BJ (cell line): ENCODE measurements at regions not wholly inside any gene's neighbourhood (a gene's known extent, or its start where the extent isn't known, plus 50 kb on each side); places are given as distances from the start of the nearest gene placed in this dataset.
"Not testable (repeated sequence)": the region's sequence is repeated elsewhere in the genome, so short reads cannot be mapped to it uniquely, and the experiment has no call there.

Source experiments
- CTCF ChIA-PET: fragments of 350-600 bp; formaldehyde crosslinking; extraction: SDS; loops from one replicate; lab custom pipeline; 2021; ENCODE audit warnings: antibody characterized with exemption, inconsistent platforms; lab: Yijun Ruan, JAX
- POLR2A ChIA-PET: fragments of 300-600 bp; sonication (Branson Sonifier 250); formaldehyde crosslinking; extraction: SDS; loops from one replicate; lab custom pipeline; 2021; ENCODE audit warnings: antibody characterized with exemption; lab: Charles Lee
- DNase-seq: peaks from one replicate; pipeline ENCODE4 v3.0.0-alpha.2; 2011; ENCODE audit warnings: low read depth
- H3K27me3 ChIP-seq: 2 replicates; pipeline ENCODE4 v1.6.0; 2011; ENCODE audit warnings: low read length; ENCODE audit not compliant: control insufficient read depth, insufficient read depth
- H3K36me3 ChIP-seq: 2 replicates; pipeline ENCODE4 v1.5.1; 2011; ENCODE audit warnings: low read length; ENCODE audit not compliant: control insufficient read depth, insufficient read depth
- H3K4me3 ChIP-seq: 2 replicates; pipeline ENCODE4 v1.5.1; 2011; ENCODE audit warnings: low read depth, mild to moderate bottlenecking, control low read depth, low read length

- DNase-seq, POLR2A ChIA-PET, CTCF ChIA-PET: not testable (repeated sequence)
These were observed 2827.0 kb downstream of the RPIA start for GRCh38 chr2:91518361-91518981.

GRCh38 chr2:91519359-91519758 is 2827.9 kb downstream of the RPIA start:
- H3K36me3 ChIP-seq, H3K4me3 ChIP-seq, H3K27me3 ChIP-seq, POLR2A ChIA-PET, CTCF ChIA-PET, DNase-seq: not testable (repeated sequence)

More at GRCh38 chr2:91518361-91518981, 2827.0 kb downstream of the RPIA start:
- not testable (repeated sequence) for H3K36me3 ChIP-seq, H3K27me3 ChIP-seq, H3K4me3 ChIP-seq

GRCh38 chr2:91519914-91520313 is 2828.4 kb downstream of the RPIA start:
- H3K4me3 ChIP-seq, POLR2A ChIA-PET, CTCF ChIA-PET, H3K36me3 ChIP-seq, DNase-seq, H3K27me3 ChIP-seq: not testable (repeated sequence)

GRCh38 chr2:91520523-91520922 is 2829.1 kb downstream of the RPIA start:
- CTCF ChIA-PET, H3K36me3 ChIP-seq, H3K4me3 ChIP-seq, POLR2A ChIA-PET, DNase-seq, H3K27me3 ChIP-seq: not testable (repeated sequence)

- H3K27me3 ChIP-seq, H3K4me3 ChIP-seq, CTCF ChIA-PET, H3K36me3 ChIP-seq, POLR2A ChIA-PET, DNase-seq: not testable (repeated sequence)
These were observed 2829.6 kb downstream of the RPIA start for GRCh38 chr2:91520972-91521535.

- H3K27me3 ChIP-seq, POLR2A ChIA-PET, CTCF ChIA-PET, DNase-seq, H3K4me3 ChIP-seq, H3K36me3 ChIP-seq: not testable (repeated sequence)
These were observed 2830.5 kb downstream of the RPIA start for GRCh38 chr2:91521944-91522343.

- H3K4me3 ChIP-seq, POLR2A ChIA-PET, H3K36me3 ChIP-seq, H3K27me3 ChIP-seq, CTCF ChIA-PET, DNase-seq: not testable (repeated sequence)
These were observed 2831.4 kb downstream of the RPIA start for GRCh38 chr2:91522877-91523276.

GRCh38 chr2:91523751-91524150 is 2832.3 kb downstream of the RPIA start:
- H3K27me3 ChIP-seq, POLR2A ChIA-PET, H3K4me3 ChIP-seq, H3K36me3 ChIP-seq, CTCF ChIA-PET, DNase-seq: not testable (repeated sequence)

- DNase-seq, result not testable (repeated sequence)
These were observed 2834.1 kb downstream of the RPIA start for GRCh38 chr2:91525587-91525986.

GRCh38 chr2:91526083-91526482 is 2834.6 kb downstream of the RPIA start:
- H3K36me3 ChIP-seq, POLR2A ChIA-PET, H3K27me3 ChIP-seq, DNase-seq, H3K4me3 ChIP-seq, CTCF ChIA-PET: not testable (repeated sequence)

More at GRCh38 chr2:91525587-91525986, 2834.1 kb downstream of the RPIA start:
- CTCF ChIA-PET, POLR2A ChIA-PET, H3K4me3 ChIP-seq, H3K36me3 ChIP-seq, H3K27me3 ChIP-seq: not testable (repeated sequence)

- POLR2A ChIA-PET, CTCF ChIA-PET, H3K4me3 ChIP-seq, H3K27me3 ChIP-seq, H3K36me3 ChIP-seq, DNase-seq: not testable (repeated sequence)
These were observed 2835.6 kb downstream of the RPIA start for GRCh38 chr2:91527056-91527455.

GRCh38 chr2:91527491-91528031 is 2836.1 kb downstream of the RPIA start:
- H3K27me3 ChIP-seq, H3K36me3 ChIP-seq, H3K4me3 ChIP-seq, DNase-seq, POLR2A ChIA-PET, CTCF ChIA-PET: not testable (repeated sequence)

- POLR2A ChIA-PET, CTCF ChIA-PET: not testable (repeated sequence)
These were observed 2836.9 kb downstream of the RPIA start for GRCh38 chr2:91528361-91528760.

More at GRCh38 chr2:91528361-91528760, 2836.9 kb downstream of the RPIA start:
- H3K36me3 ChIP-seq, H3K4me3 ChIP-seq, H3K27me3 ChIP-seq, DNase-seq: not testable (repeated sequence)
